OCI-LY3 (cell line): ENCODE measurements at regions not wholly inside any gene's neighbourhood (a gene's known extent, or its start where the extent isn't known, plus 50 kb on each side); places are given as distances from the start of the nearest gene placed in this dataset.

ENCODE experiments used
- EZH2phosphoT487 ChIP-seq: fragments of 200-600 bp; shearing (Covaris generic); IDR thresholded peaks from 2 replicates; pipeline ENCODE4 v1.6.1; 2018; ENCODE audit warnings: antibody characterized with exemption, mixed run types, low read depth
- TF ChIP-seq, protein P1 (sequence below): fragments of 200-600, 300-600 bp; sonication (generic); IDR thresholded peaks from 2 replicates; pipeline ENCODE4 v1.5.1; 2014; ENCODE audit warnings: antibody characterized with exemption, low read length, low read depth

DNA sequence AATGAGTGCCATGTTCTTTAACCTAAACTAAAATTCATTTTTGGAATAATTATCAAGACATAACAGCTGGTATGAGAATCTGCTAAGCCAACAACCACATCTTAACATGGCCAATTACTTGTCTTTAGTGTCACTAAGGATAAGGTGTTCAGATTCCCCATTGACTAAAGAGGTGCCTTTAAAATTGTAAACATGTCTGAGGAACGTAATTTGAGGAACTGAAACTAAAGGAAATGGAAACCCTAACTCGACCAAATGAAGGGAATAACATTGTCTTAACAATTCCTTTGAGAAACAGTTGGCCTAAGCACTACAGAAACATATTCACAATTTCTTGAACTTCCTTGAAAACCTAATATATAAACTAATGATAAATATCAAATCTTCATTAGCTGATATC, 355.4 kb upstream of the GULP1 start:
- TF ChIP-seq, protein P1, sequence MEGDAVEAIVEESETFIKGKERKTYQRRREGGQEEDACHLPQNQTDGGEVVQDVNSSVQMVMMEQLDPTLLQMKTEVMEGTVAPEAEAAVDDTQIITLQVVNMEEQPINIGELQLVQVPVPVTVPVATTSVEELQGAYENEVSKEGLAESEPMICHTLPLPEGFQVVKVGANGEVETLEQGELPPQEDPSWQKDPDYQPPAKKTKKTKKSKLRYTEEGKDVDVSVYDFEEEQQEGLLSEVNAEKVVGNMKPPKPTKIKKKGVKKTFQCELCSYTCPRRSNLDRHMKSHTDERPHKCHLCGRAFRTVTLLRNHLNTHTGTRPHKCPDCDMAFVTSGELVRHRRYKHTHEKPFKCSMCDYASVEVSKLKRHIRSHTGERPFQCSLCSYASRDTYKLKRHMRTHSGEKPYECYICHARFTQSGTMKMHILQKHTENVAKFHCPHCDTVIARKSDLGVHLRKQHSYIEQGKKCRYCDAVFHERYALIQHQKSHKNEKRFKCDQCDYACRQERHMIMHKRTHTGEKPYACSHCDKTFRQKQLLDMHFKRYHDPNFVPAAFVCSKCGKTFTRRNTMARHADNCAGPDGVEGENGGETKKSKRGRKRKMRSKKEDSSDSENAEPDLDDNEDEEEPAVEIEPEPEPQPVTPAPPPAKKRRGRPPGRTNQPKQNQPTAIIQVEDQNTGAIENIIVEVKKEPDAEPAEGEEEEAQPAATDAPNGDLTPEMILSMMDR, result no peak
- no peak for TF ChIP-seq EZH2phosphoT487
